ENCODE measurements at regions not wholly inside any gene's neighbourhood (a gene's known extent, or its start where the extent isn't known, plus 50 kb on each side); places are given as distances from the start of the nearest gene placed in this dataset.

DNA sequence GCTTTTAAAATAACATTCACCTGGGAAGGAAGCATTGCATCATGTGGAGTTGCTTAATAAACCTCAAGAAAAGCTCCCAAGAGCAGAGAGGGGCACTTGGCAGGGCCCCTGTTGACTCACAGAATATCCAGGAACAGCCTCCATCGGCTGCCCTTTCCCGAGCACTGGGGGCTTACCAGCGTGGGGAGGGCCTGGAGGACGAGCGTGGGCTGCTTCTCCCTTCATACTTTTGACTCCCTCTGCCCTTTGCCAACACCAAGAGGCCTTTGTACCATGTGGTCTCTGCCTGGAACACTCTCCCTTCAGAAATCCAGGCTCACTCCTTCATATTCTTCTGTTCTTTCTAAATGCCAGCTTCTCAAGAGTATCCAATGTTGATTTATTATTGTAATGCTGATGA lies 492.1 kb upstream of the TMEM132C start:
- Histone ChIP-seq H3K9ac (no peak overlapping the region), H3K9me3 (ENCODE audit: low read depth) (no peaks in the 10 kb centered on the region), H3K79me2 (ENCODE audit: low read depth) (no peaks in the 10 kb centered on the region), H3K4me3 (no peak overlapping the region), H4K20me1 (ENCODE audit: low read depth) (no peaks in the 10 kb centered on the region), H2AFZ (replicated peaks) (no peak overlapping the region), H3K36me3 (no peaks in the 10 kb centered on the region), H3K27ac (no peak overlapping the region), H3K4me2 (no peak overlapping the region), H3F3A (ENCODE audit: low read depth) (no peaks in the 10 kb centered on the region), H3K4me1 (peaks cover 14% of the 10 kb centered on the region), H3K27me3 (no peaks in the 10 kb centered on the region)
- Mint-ChIP-seq H3K27me3 (ENCODE audit: insufficient read depth, low read depth) (peaks cover 5% of the 10 kb centered on the region), H3K9me3 (peaks cover 2% of the 10 kb centered on the region), H3K4me1 (peaks cover 10% of the 10 kb centered on the region), H3K4me3 (no peak overlapping the region), H3K36me3 (no peaks in the 10 kb centered on the region), H3K27ac (no peak overlapping the region)
- no peak for DNase-seq (ENCODE audit: low spot score)
- TF ChIP-seq, protein P1, sequence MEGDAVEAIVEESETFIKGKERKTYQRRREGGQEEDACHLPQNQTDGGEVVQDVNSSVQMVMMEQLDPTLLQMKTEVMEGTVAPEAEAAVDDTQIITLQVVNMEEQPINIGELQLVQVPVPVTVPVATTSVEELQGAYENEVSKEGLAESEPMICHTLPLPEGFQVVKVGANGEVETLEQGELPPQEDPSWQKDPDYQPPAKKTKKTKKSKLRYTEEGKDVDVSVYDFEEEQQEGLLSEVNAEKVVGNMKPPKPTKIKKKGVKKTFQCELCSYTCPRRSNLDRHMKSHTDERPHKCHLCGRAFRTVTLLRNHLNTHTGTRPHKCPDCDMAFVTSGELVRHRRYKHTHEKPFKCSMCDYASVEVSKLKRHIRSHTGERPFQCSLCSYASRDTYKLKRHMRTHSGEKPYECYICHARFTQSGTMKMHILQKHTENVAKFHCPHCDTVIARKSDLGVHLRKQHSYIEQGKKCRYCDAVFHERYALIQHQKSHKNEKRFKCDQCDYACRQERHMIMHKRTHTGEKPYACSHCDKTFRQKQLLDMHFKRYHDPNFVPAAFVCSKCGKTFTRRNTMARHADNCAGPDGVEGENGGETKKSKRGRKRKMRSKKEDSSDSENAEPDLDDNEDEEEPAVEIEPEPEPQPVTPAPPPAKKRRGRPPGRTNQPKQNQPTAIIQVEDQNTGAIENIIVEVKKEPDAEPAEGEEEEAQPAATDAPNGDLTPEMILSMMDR (IDR thresholded peaks at IDR 0.05): no peak
- TF ChIP-seq EZH2 (IDR thresholded peaks at IDR 0.05) (no peak), EZH2phosphoT487 (IDR thresholded peaks at IDR 0.05) (no peak)

DNA sequence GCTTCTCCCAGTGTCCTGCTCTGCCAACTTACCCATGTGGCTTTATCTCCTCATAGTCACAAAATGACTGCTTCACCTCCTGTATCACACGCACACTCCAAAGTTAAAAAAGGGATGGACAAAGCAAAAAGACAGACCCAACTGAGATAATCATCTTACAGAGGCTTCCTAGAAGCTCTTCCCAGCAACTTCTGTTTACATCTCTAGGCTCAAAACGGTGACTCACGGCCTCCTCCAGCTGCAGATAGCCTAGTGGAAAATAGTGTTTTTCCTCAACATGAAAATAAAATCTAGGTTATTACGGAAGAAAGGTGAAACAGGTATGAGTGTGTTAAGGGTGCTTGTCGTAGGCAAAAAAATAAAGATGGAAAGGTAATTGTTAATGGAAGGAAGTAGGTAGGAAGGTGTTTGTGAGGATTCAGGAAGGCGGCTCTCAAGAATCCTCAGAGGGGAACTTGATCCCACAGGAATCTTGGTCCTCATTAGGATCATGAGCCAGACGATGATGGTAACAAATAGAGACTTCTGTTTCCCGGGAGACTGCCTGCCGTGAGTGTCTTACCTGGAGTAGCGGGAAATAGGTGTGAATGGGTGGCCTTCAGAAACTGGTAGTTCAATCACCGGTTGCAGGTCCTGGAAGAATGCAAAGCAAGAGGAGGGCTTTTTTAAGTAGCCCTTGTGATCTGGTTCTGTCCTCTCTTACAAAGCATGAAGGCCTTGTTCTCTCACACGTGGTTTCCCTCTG lies 487.5 kb upstream of the TMEM132C start:
- Mint-ChIP-seq H3K27me3 (ENCODE audit: insufficient read depth, low read depth) (peaks cover 2% of the 10 kb centered on the region), H3K27ac (no peak overlapping the region), H3K4me3 (no peak overlapping the region), H3K4me1 (peaks cover 10% of the 10 kb centered on the region), H3K9me3 (peaks cover 2% of the 10 kb centered on the region), H3K36me3 (no peaks in the 10 kb centered on the region)
- Histone ChIP-seq H3K27me3 (no peaks in the 10 kb centered on the region), H3K9ac (no peak overlapping the region), H3F3A (ENCODE audit: low read depth) (no peaks in the 10 kb centered on the region), H3K27ac (no peak overlapping the region), H3K79me2 (ENCODE audit: low read depth) (no peaks in the 10 kb centered on the region), H3K4me3 (no peak overlapping the region), H3K4me1 (peaks cover 14% of the 10 kb centered on the region), H3K9me3 (ENCODE audit: low read depth) (no peaks in the 10 kb centered on the region), H3K36me3 (no peaks in the 10 kb centered on the region), H4K20me1 (ENCODE audit: low read depth) (no peaks in the 10 kb centered on the region), H3K4me2 (no peak overlapping the region), H2AFZ (replicated peaks) (no peak overlapping the region)
- DNase-seq (ENCODE audit: low spot score): no peak
- TF ChIP-seq, protein P1 (IDR thresholded peaks at IDR 0.05): no peak
- TF ChIP-seq EZH2 (IDR thresholded peaks at IDR 0.05) (no peak), EZH2phosphoT487 (IDR thresholded peaks at IDR 0.05) (no peak)

DNA sequence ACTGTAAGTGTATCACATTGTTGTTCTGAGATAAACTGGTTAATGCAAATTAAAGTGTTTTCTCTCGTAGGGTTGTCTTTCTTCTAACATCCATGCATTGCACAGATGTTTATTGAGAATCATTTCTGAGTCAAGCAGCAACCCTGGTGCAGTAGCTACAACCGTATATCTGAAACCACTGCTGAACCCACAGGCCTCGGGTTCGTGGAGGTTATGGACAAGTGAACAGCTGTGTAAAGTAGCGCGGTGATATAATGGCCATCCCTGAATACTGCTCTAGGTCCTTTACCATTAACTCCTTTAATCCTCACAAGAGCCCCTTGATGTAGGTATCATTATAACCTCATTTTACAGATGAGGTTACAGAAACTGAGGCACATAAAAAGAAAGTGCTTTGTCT lies 486.1 kb upstream of the TMEM132C start:
- no peaks in the 10 kb centered on the region for H3K9me3 ChIP-seq (ENCODE audit: low read depth)
- Mint-ChIP-seq H3K27me3 (ENCODE audit: insufficient read depth, low read depth) (peaks cover 2% of the 10 kb centered on the region), H3K27ac (no peak overlapping the region), H3K36me3 (no peaks in the 10 kb centered on the region), H3K9me3 (peaks cover 2% of the 10 kb centered on the region), H3K4me1 (peaks cover 18% of the 10 kb centered on the region), H3K4me3 (no peak overlapping the region)
- no peaks in the 10 kb centered on the region for H3K27me3 ChIP-seq
- TF ChIP-seq, protein P1 (IDR thresholded peaks at IDR 0.05): no peak
- TF ChIP-seq EZH2phosphoT487 (IDR thresholded peaks at IDR 0.05) (no peak), EZH2 (IDR thresholded peaks at IDR 0.05) (no peak)
- H3F3A ChIP-seq (ENCODE audit: low read depth): no peaks in the 10 kb centered on the region
- no peak overlapping the region for H2AFZ ChIP-seq (replicated peaks)
- H3K4me1 ChIP-seq: peaks cover 16% of the 10 kb centered on the region
- no peak overlapping the region for H3K9ac ChIP-seq
- no peaks in the 10 kb centered on the region for H3K79me2 ChIP-seq (ENCODE audit: low read depth)
- no peaks in the 10 kb centered on the region for H4K20me1 ChIP-seq (ENCODE audit: low read depth)
- no peak overlapping the region for H3K27ac ChIP-seq
- H3K4me2 ChIP-seq: no peak overlapping the region
- no peaks in the 10 kb centered on the region for H3K36me3 ChIP-seq
- no peak for DNase-seq (ENCODE audit: low spot score)
- H3K4me3 ChIP-seq: no peak overlapping the region
